ENCODE measurements at regions not wholly inside any gene's neighbourhood (a gene's known extent, or its start where the extent isn't known, plus 50 kb on each side); places are given as distances from the start of the nearest gene placed in this dataset.

- no peaks in the 10 kb centered on the region for H3K9me3 ChIP-seq
- H3K4me1 ChIP-seq (replicated peaks) = no peaks in the 10 kb centered on the region
- no peak for DNase-seq (ENCODE audit: low spot score)
- H3K36me3 ChIP-seq = no peaks in the 10 kb centered on the region
- H3K4me3 ChIP-seq = no peak overlapping the region
- 94% methylated on average over 10 of the region's 10 CpGs for WGBS
- no peak overlapping the region for H3K27ac ChIP-seq
- intact Hi-C loops (cut with DNase I) = no loop called here
- H3K27me3 ChIP-seq (replicated peaks; ENCODE audit: insufficient read depth) = no peaks in the 10 kb centered on the region
- TF ChIP-seq POLR2AphosphoS5 (IDR thresholded peaks at IDR 0.05) (no peak), POLR2A (IDR thresholded peaks at IDR 0.05) (no peak), CTCF (IDR thresholded peaks at IDR 0.05) (no peak)
These were observed 115.5 kb upstream of the ACTBL2 start for GRCh38 chr5:57598097-57598496.

- Histone ChIP-seq H3K27ac (no peak overlapping the region), H3K4me3 (no peak overlapping the region), H3K4me1 (replicated peaks) (no peaks in the 10 kb centered on the region), H3K36me3 (no peaks in the 10 kb centered on the region), H3K9me3 (no peaks in the 10 kb centered on the region), H3K27me3 (replicated peaks; ENCODE audit: insufficient read depth) (no peaks in the 10 kb centered on the region)
- TF ChIP-seq POLR2AphosphoS5 (IDR thresholded peaks at IDR 0.05) (no peak), CTCF (IDR thresholded peaks at IDR 0.05) (no peak), POLR2A (IDR thresholded peaks at IDR 0.05) (no peak)
- intact Hi-C loops (cut with DNase I) = no loop called here
- WGBS = 38% methylated on average over 1 of the region's 1 CpG
- no peak for DNase-seq (ENCODE audit: low spot score)
These were observed 112.9 kb upstream of the ACTBL2 start for GRCh38 chr5:57595523-57595991.

GRCh38 chr5:57594436-57594835 lies 111.8 kb upstream of the ACTBL2 start:
- intact Hi-C loops (cut with DNase I) = no loop called here
- Histone ChIP-seq H3K27me3 (replicated peaks; ENCODE audit: insufficient read depth) (no peaks in the 10 kb centered on the region), H3K9me3 (no peaks in the 10 kb centered on the region), H3K4me1 (replicated peaks) (no peaks in the 10 kb centered on the region), H3K27ac (no peak overlapping the region), H3K36me3 (no peaks in the 10 kb centered on the region), H3K4me3 (no peak overlapping the region)
- DNase-seq (ENCODE audit: low spot score) = no peak
- TF ChIP-seq CTCF (IDR thresholded peaks at IDR 0.05) (no peak), POLR2A (IDR thresholded peaks at IDR 0.05) (no peak), POLR2AphosphoS5 (IDR thresholded peaks at IDR 0.05) (no peak)
- 37% methylated on average over 6 of the region's 6 CpGs for WGBS

- no peak for DNase-seq (ENCODE audit: low spot score)
- intact Hi-C loops (cut with DNase I) = no loop called here
- TF ChIP-seq POLR2A (IDR thresholded peaks at IDR 0.05) = no peak
- TF ChIP-seq CTCF (IDR thresholded peaks at IDR 0.05) = no peak
- Histone ChIP-seq H3K27me3 (replicated peaks; ENCODE audit: insufficient read depth) (no peaks in the 10 kb centered on the region), H3K36me3 (no peaks in the 10 kb centered on the region), H3K27ac (no peak overlapping the region), H3K9me3 (no peaks in the 10 kb centered on the region), H3K4me3 (no peak overlapping the region), H3K4me1 (replicated peaks) (no peaks in the 10 kb centered on the region)
- 38% methylated on average over 3 of the region's 3 CpGs for WGBS
These were observed 109.6 kb upstream of the ACTBL2 start for GRCh38 chr5:57592236-57592635.

GRCh38 chr5:57586649-57587048 lies 104.0 kb upstream of the ACTBL2 start:
- no peak for DNase-seq (ENCODE audit: low spot score)
- WGBS = 64% methylated on average over 1 of the region's 1 CpG
- no peak overlapping the region for H3K27ac ChIP-seq
- no peaks in the 10 kb centered on the region for H3K27me3 ChIP-seq (replicated peaks; ENCODE audit: insufficient read depth)
- no peaks in the 10 kb centered on the region for H3K4me1 ChIP-seq (replicated peaks)
- H3K9me3 ChIP-seq = no peaks in the 10 kb centered on the region
- no peak overlapping the region for H3K4me3 ChIP-seq
- no peaks in the 10 kb centered on the region for H3K36me3 ChIP-seq
- TF ChIP-seq POLR2A (IDR thresholded peaks at IDR 0.05) (no peak), CTCF (IDR thresholded peaks at IDR 0.05) (no peak), POLR2AphosphoS5 (IDR thresholded peaks at IDR 0.05) (no peak)
- intact Hi-C loops (cut with DNase I) = no loop called here
